ELR (cell line): ENCODE measurements at regions not wholly inside any gene's neighbourhood (a gene's known extent, or its start where the extent isn't known, plus 50 kb on each side); places are given as distances from the start of the nearest gene placed in this dataset.
"Not testable (repeated sequence)": the region's sequence is repeated elsewhere in the genome, so short reads cannot be mapped to it uniquely, and the experiment has no call there.

ENCODE experiments used
- DNase-seq: peaks from one replicate; pipeline ENCODE4 v3.0.0-alpha.2; 2015; ENCODE audit warnings: low read depth

DNA sequence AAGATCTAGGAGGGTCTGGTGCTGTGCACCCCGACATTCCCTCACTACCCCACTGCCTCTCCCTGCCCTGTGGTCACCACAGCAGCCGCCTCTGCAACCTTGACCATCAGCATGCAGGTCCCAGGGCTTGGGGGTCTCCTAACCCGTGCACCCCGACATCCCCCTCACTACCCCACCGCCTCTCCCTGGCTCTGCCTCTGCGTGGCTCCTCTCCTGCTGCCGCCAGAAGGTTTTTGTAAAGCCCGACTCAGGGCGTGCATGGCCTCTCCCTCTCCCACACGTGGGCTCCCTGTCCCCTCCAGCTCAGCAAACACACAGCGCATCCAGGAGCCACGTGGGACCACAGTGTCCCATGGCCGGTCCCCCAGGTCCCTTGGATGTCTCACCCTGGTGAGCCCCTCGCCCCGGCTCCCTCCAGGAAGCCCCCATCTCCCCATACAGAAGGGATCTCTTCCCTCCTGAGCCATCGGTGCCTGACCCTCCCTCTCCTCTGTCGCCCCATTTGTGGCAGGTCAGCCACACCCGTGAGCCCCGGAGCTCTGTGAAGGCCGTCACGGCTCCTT lies 112.5 kb upstream of the LPCAT1 start:
- not testable (repeated sequence) for DNase-seq

DNA sequence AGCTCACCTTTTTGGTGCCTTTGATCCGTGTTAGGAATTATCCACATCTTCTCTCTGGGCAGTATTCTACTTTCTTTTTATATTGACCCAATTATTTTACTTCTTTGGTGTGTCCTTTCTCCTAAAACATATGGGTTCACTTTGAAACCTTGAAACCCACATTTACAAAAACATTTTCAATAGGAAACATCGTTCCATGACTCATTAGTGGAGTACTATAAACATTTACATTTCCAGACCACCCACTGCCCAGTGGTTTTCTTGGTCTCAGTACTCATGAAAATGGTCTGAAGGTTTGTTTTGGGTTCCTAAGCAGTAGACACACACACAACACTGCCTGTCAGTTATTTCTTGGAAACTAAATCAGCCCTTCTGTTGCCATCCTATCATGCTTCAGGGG lies 111.7 kb upstream of the LPCAT1 start:
- DNase-seq, result peak; percentile 30

DNA sequence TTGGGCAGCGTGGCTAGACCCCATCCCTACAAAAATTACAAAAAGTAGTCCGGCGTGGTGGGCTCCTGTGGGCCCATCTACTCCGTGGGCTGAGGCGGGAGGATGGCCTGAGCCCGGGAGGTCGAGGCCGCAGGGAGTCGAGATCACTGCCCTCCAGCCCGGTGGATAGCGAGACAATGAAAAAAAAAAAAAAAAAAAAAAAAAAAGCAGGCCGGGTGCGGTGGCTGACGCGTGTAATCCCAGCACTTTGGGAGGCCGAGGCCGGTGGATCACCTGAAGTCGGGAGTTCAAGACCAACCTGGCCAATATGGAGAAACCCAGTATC lies 110.5 kb upstream of the LPCAT1 start:
- no peak for DNase-seq

DNA sequence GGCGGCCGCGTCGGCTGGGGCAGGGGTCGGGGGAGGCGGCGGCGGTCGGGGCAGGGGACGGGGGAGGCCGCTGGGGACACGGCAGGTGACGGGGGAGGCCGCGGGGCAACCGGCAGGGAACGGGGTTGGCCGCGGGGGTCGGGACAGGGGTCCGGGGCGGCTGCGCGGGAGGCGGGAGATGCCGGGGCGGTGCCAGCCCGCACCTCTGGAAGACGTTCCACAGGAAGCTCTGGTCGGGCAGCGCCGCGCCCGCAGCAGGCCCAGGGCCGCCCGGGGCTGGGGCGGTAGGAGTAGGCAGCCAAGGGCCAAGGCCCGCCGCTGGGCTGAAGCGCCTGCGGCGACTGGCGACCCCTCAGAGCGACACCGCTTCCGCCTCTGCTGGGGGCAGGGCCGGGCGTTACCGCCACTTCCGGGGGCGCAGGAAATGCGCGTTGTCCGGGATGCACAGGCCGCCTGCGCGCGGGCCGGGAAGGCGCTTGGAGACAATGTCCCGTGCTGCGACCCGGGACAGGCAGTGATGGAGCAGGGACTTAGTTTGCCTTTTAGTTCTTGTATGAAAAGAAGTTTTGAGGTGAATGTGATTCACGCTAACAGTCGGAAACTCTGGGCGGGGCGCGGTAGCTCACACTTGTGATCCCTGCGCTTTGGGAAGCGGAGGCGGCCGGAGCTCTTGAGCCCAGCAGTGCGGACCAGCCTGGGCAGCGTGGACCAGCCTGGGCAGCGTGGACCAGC lies 110.0 kb upstream of the LPCAT1 start:
- DNase-seq, result peak; percentile 27

DNA sequence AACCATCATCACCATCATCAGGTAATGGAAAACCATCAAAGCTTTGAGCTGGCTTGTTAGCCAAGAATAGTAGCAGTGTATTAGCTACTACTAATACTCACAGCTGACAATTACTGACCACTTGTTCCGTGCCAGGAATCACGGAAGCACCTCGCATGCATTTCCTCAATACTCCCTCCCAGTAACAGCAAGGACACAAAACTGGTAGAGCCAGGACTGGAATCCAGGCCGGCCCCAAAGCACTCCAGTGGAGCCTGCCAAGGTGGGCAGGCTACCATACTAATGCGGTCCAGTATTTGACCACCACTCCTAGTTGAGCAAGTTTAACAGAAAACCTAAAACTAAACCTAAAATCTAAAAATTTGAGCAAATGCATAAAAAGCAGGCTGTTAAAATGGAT lies 107.2 kb upstream of the LPCAT1 start:
- not testable (repeated sequence) for DNase-seq

DNA sequence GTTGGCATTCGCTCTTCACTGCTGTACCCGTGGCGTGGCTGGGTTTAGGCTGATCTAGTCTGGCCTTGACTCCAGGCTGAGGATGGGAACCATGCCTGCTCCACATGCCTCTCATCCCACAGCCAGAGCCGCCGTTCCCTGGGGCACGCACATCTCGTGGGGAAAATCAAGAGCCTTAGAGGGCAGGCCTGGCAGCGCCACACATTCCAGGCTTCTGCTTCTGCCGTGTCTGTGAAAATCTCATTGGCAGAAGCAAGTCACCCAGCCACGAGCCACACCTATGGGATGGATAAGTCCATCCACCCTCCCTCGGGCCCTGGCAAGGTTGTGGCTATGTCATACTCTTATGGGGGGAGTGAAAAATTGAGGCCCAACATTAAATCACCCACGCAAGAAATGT lies 102.6 kb upstream of the LPCAT1 start:
- not testable (repeated sequence) for DNase-seq

DNA sequence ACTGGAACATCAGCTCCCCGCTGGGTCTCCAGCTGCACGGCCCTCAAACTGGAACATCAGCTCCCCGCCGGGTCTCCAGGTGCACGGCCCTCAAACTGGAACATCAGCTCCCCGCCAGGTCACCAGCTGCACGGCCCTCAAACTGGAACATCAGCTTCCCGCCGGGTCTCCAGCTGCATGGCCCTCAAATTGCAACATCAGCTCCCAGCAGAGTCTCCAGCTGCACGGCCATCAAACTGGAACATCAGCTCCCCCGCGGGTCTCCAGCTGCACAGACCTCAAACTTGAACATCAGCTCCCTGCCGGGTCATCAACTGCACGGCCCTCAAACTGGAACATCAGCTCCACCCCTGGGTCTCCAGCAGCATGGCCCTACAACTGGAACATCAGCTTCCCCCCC lies 95.8 kb upstream of the LPCAT1 start:
- not testable (repeated sequence) for DNase-seq

DNA sequence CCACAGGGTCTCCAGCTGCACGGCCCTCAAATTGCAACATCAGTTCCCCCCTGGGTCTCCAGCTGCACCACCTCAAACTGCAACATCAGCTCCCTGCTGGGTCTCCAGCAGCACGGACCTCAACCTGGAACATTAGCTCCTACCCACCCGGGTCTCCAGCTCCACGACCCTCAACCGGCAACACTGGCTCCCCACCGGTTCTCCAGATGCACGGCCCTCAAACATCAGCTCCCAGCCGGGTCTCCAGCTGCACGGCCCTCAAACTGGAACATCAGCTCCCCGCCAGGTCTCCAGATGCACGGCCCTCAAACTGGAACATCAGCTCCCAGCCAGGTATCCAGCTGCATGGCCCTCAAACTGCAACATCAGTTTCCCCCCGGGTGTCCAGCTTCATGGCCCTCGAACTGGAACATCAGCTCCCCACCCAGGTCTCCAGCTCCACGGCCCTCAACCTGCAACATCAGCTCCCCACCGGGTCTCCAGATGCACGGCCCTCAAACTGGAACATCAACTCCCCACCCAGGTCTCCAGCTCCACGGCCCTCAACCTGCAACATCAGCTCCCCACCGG lies 94.6 kb upstream of the LPCAT1 start:
- not testable (repeated sequence) for DNase-seq

DNA sequence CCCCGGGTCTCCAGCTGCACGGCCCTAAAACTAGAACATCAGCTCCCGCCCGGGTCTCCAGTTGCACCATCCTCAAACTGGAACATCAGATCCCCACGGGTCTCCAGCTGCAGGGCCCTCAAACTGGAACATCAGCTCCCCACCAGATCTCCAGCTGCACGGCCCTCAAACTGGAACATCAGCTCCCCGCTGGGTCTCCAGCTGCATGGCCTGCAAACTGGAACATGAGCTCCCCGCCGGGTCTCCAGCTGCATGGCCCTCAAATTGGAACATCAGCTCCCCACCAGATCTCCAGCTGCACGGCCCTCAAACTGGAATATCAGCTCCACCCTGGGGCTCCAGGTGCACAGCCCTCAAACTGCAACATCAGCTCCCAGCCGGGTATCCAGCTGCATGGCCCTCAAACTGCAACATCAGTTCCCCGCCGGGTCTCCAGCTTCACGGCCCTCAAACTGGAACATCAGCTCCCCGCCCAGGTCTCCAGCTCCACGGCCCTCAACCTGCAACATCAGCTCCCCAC lies 93.5 kb upstream of the LPCAT1 start:
- not testable (repeated sequence) for DNase-seq

DNA sequence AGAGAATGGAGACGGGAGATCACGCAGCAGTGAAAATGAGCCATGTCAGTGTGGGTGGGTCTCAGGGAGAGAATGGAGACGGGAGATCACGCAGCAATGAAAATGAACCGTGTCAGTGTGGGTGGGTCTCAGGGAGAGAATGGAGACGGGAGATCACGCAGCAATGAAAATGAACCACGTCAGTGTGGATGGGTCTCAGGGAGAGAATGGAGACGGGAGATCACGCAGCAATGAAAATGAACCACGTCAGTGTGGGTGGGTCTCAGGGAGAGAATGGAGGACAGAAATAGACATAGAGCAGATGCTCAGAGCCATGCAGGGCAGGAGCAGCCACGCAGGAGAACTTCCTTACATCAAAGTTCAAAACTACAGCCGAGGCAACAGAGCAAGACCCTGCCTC lies 89.8 kb upstream of the LPCAT1 start:
- DNase-seq, result not testable (repeated sequence)

DNA sequence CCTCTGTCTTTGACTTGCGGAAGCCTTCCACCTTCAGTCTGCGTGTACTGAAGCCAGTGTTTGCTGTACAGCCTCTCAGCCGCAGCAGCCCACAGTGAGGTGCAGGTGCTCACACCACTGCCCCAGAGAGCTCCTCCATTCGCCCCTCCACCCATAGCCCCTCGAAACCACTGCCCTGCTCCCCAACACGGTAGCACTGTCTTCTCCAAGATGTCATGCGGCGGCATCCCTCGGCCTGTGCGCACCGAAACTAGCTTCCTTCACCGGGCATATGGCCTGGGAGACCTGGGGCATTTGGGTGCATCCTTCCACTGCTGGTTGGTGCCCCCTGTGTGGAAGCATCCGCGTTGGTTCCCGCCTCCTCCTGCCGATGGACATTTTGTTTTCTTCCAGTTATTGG lies 86.8 kb upstream of the LPCAT1 start:
- not testable (repeated sequence) for DNase-seq

DNA sequence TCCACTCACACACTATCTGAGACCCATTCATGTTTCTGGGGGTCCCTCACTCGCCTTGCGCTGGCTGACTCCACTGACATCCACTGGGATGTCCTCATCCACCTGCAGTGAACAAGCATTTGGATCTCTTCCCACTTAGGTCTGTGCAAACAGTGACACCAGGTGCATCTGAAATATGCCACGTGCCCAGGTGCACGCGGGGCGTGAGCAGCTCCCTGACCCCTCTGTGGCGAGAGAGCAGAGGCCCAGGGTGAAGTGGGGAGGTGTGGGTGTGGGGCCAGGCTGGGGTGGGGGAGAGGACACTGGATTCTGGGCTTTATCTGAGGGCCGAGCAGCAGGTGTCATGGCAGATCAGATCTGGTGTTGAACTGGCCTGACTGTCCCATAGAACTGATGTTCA lies 85.4 kb upstream of the LPCAT1 start:
- DNase-seq, result not testable (repeated sequence)

DNA sequence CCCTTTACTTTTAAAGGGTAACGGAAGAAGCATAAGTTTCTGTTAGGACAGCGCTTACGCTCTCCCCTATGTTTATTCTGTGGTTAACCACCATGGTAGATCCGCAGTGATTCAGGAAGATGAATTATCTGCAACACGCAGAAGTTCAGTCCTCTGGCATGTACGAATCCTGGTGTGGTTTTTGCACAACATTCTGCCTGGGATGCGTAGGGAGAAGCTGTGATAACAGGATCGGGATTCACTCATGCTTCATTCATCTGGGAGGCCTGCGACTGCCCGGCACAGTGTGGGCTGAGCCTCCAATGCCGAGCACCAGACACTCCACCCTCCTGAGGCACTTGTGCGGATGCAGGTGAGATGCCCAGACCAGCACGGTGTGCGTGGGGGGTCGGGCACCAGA lies 84.6 kb upstream of the LPCAT1 start:
- peak; percentile 88 for DNase-seq

DNA sequence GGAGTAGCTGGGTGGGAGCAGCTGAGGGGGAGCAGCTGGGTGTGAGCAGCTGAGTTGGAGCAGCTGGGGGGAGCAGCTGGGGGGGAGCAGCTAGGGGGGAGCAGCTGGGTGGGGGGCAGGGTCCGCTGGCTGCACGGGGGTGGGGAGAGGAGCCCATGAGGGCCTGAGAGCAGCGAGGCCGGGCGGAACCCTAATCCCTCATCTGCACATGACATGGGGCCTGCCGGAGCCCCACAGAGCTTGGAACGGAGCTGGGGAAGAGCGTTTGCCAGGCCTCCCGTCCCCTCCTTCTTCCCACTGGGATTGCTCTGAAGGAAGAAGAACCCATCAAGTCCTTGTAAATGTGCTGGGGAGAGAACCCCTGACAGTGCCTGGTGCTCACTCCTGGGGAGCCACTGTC lies 83.2 kb upstream of the LPCAT1 start:
- not testable (repeated sequence) for DNase-seq

DNA sequence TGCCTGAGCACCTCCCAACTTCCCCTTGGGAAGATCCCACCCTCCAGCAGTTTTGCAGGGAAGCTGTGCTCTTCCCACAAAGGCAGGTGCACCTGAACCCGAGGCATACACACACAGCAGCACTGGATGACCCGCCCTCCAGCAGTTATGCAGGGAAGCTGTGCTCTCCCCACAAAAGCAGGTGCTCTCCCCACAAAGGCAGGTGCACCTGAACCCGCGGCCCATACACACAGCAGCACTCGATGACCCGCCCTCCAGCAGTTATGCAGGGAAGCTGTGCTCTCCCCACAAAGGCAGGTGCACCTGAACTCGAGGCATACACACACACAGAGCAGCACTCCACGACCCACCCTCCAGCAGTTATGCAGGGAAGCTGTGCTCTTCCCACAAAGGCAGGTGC lies 80.2 kb upstream of the LPCAT1 start:
- DNase-seq, result not testable (repeated sequence)

DNA sequence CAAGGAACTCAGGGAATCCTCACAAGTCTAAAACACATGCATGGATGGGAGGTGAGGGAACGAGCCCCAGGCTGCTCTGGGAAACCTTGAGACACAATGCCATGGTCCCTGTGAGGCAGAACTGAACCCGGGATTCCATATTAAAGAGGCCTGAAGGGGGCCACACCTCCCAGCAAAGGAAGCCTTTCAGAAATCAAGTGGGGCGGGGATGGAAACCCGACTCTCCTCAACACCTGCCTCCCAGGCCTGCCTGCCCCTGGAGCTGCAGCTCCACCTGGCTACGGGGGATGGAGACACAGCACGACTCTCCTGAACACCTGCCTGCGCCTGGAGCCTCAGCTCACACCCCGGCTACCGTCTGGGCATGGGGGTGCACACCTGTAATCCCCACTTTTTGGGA lies 77.8 kb upstream of the LPCAT1 start:
- peak; percentile 19 for DNase-seq

DNA sequence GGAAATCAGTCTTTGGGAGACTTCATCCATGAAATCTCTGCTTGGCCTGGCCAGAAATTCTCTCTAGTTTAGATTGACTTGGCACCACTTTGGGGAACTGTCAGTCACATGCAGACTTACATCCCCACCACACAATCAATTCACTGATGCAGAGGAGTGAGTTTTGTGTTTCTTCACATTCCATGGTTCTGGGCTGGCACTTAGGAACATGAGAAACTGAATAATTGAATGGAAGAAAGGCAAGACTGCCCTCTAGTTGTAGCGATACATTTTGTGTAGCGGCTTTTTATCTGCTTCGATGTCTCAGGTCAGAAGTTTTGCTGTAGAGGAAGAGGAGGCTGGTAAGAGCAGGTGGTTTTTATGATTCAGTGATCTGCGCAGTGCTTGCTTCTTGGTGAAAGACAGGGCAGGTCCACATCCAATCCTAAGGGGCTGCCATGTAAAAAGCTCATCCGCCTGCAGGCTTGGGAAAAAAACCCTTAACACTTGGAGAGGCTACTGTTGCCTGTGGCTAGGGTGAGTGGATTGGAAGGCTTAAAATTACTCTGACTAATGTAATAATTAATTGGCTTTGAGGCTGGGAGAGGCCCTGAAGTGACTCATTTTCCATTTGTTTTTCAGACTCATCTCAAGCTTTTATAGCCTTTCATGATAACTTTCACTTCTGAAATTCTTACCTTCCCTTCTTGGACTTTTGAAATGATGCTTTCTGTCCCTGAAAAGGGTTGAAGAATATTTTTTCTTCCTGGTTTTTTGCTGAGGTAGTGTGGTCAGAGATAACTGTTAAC lies 75.4 kb upstream of the LPCAT1 start:
- peak; percentile 50 for DNase-seq

DNA sequence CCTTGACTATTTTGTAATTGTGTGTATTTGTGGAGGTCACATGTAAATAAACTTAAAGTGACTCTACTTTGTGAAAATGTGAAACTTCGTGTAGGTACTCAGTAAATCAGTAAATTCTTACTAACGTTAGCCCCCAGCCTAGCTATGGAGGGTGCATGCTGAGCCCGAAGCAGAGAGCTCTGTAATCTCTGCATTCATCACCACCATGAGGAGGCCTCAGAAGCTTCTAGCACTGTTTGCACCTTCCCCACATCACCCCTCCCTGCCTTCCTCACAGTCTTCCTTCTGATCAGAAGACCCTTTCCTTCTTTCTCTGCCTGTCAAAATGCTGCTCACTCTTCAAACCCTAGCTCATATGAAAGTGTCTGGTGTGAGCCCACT lies 73.3 kb upstream of the LPCAT1 start:
- peak; percentile 18 for DNase-seq

DNA sequence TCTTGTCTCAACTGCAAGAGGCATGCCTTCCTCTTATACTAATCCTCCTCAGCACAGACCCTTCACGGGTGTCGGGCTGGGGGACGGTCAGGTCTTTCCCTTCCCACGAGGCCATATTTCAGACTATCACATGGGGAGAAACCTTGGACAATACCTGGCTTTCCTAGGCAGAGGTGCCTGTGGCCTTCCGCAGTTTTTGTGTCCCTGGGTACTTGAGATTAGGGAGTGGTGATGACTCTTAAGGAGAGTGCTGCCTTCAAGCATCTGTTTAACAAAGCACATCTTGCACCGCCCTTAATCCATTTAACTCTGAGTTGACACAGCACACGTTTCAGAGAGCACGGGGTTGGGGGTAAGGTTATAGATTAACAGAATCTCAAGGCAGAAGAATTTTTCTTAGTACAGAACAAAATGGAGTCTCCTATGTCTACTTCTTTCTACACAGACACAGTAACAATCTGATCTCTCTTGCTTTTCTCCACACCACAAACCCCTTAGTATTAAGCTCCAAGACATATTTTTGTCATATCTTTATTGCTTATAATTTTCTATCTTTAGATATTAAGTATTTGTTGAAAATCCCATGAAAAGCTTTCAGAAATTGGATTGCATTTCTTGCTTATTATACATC lies 72.8 kb upstream of the LPCAT1 start:
- DNase-seq, result not testable (repeated sequence)

DNA sequence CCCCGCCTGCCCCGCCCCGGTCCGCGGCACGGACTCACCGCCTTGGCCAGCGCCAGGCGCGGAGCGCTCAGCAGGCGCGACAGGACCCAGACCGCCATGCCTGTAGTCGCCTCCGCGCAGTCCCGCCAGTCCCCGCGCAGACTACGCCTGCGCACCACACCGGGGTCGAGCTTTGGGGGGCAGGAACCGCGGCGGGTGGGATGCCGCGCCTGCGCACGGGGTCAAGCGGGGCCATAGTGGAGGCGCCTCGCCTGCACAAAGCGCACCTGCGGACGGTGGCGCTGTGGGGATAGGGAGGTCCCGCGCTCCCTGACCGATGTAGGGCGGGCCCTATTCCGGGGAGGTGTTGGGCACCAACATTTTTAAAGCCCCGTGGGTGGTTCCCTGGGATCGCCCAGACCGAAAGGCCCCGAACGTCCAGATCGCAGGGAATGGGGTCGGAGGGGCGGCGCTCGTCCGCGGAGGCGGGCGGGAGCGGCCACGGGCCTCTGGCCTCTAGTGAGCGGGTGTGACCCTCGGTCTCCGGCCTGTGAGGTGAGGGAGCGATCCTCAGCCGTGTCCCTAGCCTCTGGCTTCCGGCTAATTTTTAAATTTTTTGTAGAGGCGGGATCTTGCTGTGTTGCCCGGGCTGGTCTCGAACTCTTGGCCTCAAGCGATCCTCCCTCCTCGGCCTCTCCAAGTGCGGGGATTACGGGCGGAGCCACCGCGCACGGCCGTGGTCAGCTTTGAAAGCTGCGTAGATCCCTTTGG lies 70.8 kb upstream of the LPCAT1 start:
- DNase-seq, result no peak

DNA sequence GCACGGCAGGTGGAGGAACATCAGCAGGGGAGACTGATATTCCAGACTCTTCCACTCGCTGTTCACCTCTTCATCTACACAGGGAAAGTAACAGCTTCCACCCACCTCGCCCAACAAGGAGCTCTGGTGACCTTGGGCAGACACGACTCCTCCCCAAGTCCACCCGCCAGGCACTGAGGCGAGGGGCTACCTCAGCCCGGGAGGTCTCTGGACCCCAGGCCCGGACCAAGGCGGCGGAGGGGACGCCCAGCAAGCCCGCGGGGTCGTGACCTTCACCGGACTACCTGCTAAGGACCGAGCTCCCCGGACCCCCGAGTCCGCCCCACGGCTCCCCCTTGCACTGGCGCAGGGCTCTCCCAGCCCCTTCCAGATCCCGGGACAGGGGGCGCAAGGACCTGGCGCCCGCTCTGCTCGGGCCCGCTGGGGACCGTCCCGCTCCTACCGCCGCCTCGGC lies 70.2 kb upstream of the LPCAT1 start:
- DNase-seq, result no peak
